K562 (cell line): ENCODE measurements at regions not wholly inside any gene's neighbourhood (a gene's known extent, or its start where the extent isn't known, plus 50 kb on each side); places are given as distances from the start of the nearest gene placed in this dataset.

ENCODE experiments used
- CHCHD3 ChIP-seq: fragments of 250-450 bp; sonication (Bioruptor Pico); IDR thresholded peaks from 2 replicates; pipeline ENCODE4 v2.1.2; 2022; ENCODE audit warnings: mild to moderate bottlenecking
- DMBX1 ChIP-seq: fragments of 250-450 bp; sonication (Bioruptor Pico); IDR thresholded peaks from 2 replicates; pipeline ENCODE4 v1.8.0; 2022; ENCODE audit warnings: inconsistent platforms, mild to moderate bottlenecking, moderate library complexity, borderline replicate concordance
- E2F6 ChIP-seq, 2 experiments: IDR thresholded peaks; 2 replicates each; pipeline ENCODE4 v1.6.1; 2011; ENCODE audit warnings: borderline replicate concordance in 1 of 2, control low read depth in 1 of 2, low read depth in 1 of 2, low read length in 1 of 2, mild to moderate bottlenecking in 1 of 2, mixed read lengths in 1 of 2, moderate library complexity in 1 of 2; ENCODE audit not compliant: insufficient read depth in 1 of 2, insufficient read length in 1 of 2, poor library complexity in 1 of 2, severe bottlenecking in 1 of 2; ENCODE audit errors: extremely low read depth in 1 of 2
- ETV6 ChIP-seq, 3 experiments: fragments of 150-350 bp in 1 of 3; sonication (generic) in 1 of 3; formaldehyde crosslinking in 1 of 3; IDR thresholded peaks; 2 replicates each; pipeline versions ENCODE4 v1.6.1 to v1.8.0; 2014 to 2022; ENCODE audit warnings: borderline replicate concordance in 2 of 3, low read depth in 2 of 3, antibody characterized with exemption in 1 of 3, low read length in 1 of 3, mild to moderate bottlenecking in 1 of 3, missing genetic modification reagents in 1 of 3
- FOXA3 ChIP-seq, 2 experiments: fragments of 450-650 bp in 1 of 2; sonication (generic) in 1 of 2; formaldehyde crosslinking; IDR thresholded peaks in 1 of 2; conservative IDR thresholded peaks in 1 of 2; 2 replicates each; pipeline versions ENCODE4 v1.4.0 to v1.8.0; 2020 to 2022; ENCODE audit warnings: mild to moderate bottlenecking in 2 of 2, missing genetic modification reagents in 1 of 2
- HEY1 ChIP-seq: fragments of 250-450 bp; sonication (Bioruptor Pico); IDR thresholded peaks from 2 replicates; pipeline ENCODE4 v1.5.0; 2020; ENCODE audit warnings: mild to moderate bottlenecking, moderate library complexity, borderline replicate concordance
- HINFP ChIP-seq: fragments of 450-650 bp; conservative IDR thresholded peaks from 2 replicates; pipeline ENCODE4 v1.6.1; 2016; ENCODE audit warnings: missing genetic modification characterization, low read depth, mild to moderate bottlenecking, control low read depth, missing compliant biosample characterization
- HMG20A ChIP-seq: fragments of 450-650 bp; formaldehyde crosslinking; conservative IDR thresholded peaks from 2 replicates; pipeline ENCODE4 v1.4.0; 2020; ENCODE audit warnings: mild to moderate bottlenecking, mixed read lengths
- IRF9 ChIP-seq: fragments of 450-650 bp; IDR thresholded peaks from 2 replicates; pipeline ENCODE4 v1.6.1; 2016; ENCODE audit warnings: missing biosample characterization, missing genetic modification characterization
- NR2C1 ChIP-seq, 2 experiments: fragments of 450-650 bp; IDR thresholded peaks; 2 replicates each; pipeline ENCODE4 v1.6.1; 2017; ENCODE audit warnings: mild to moderate bottlenecking in 2 of 2, antibody characterized with exemption in 1 of 2, inconsistent platforms in 1 of 2, missing compliant biosample characterization in 1 of 2, missing genetic modification characterization in 1 of 2
- PTTG1 ChIP-seq: fragments of 450-650 bp; IDR thresholded peaks from 2 replicates; pipeline ENCODE4 v1.6.1; 2016; ENCODE audit warnings: low read depth, mild to moderate bottlenecking, missing genetic modification characterization, missing compliant biosample characterization
- TAF15 ChIP-seq: fragments of 200-400 bp; formaldehyde crosslinking; IDR thresholded peaks from 2 replicates; pipeline ENCODE4 v1.6.1; 2017; ENCODE audit warnings: mild to moderate bottlenecking, low read depth, low read length, moderate library complexity
- TSHZ1 ChIP-seq: fragments of 250-450 bp; sonication (Bioruptor Pico); IDR thresholded peaks from 2 replicates; pipeline ENCODE4 v1.4.0; 2020; ENCODE audit warnings: mild to moderate bottlenecking, moderate library complexity
- ZBTB43 ChIP-seq: sonication (generic); formaldehyde crosslinking; IDR thresholded peaks from 2 replicates; pipeline ENCODE4 v1.8.0; 2023; ENCODE audit warnings: mild to moderate bottlenecking, missing genetic modification reagents
- ZNF12 ChIP-seq: sonication (generic); formaldehyde crosslinking; IDR thresholded peaks from 2 replicates; pipeline ENCODE4 v1.4.0; 2020; ENCODE audit warnings: mild to moderate bottlenecking, missing genetic modification reagents
- ZNF174 ChIP-seq: fragments of 250-450 bp; sonication (Bioruptor Pico); IDR thresholded peaks from 2 replicates; pipeline ENCODE4 v1.4.0; 2020; ENCODE audit warnings: mild to moderate bottlenecking
- ZNF175 ChIP-seq: fragments of 200-800 bp; sonication (Bioruptor generic); IDR thresholded peaks from 2 replicates; pipeline ENCODE4 v1.6.1; 2016; ENCODE audit warnings: low read depth, mild to moderate bottlenecking, missing genetic modification characterization, missing compliant biosample characterization
- ZNF668 ChIP-seq: fragments of 250-450 bp; sonication (Bioruptor Pico); IDR thresholded peaks from 2 replicates; pipeline ENCODE4 v1.8.0; 2022; ENCODE audit warnings: mild to moderate bottlenecking, inconsistent platforms

- TF ChIP-seq IRF9 (tag) (peak; percentile 87), FOXA3 (CRISPR knock-in tag; conservative IDR thresholded peaks at IDR 0.05 in 1 of 2, IDR thresholded peaks at IDR 0.05 in 1 of 2) (no peak), PTTG1 (tag) (peak; percentile 93), CHCHD3 (CRISPR knock-in tag) (no peak), NR2C1 (IDR thresholded peaks at IDR 0.05) (no peak), NR2C1 (tag; IDR thresholded peaks at IDR 0.05) (peak; percentile 87), DMBX1 (peak; percentile 96), E2F6 (IDR thresholded peaks at IDR 0.05; ENCODE audit: borderline replicate concordance in 1 of 2, extremely low read depth in 1 of 2, insufficient read depth in 1 of 2, insufficient read length in 1 of 2, low read depth in 1 of 2, low read length in 1 of 2, poor library complexity in 1 of 2, severe bottlenecking in 1 of 2) (no peak), ZNF12 (no peak), ETV6 (IDR thresholded peaks at IDR 0.05; ENCODE audit: borderline replicate concordance in 1 of 2, low read depth in 2 of 2, low read length in 1 of 2) (no peak), ETV6 (CRISPR knock-in tag; IDR thresholded peaks at IDR 0.05; ENCODE audit: borderline replicate concordance) (no peak), TSHZ1 (CRISPR knock-in tag) (peak; percentile 77), ZBTB43 (no peak), ZNF175 (peak; percentile 85; the same call in 1 of the 2 replicates), HEY1 (CRISPR knock-in tag) (no peak), ZNF174 (no peak), ZNF668 (CRISPR knock-in tag) (peak; percentile 77), HINFP (tag) (peak; percentile 83), HMG20A (CRISPR knock-in tag) (no peak), TAF15 (no peak)
These were observed 59.5 kb upstream of the FAM9C start (continued) for GRCh38 chrX:13103914-13104274.
